ENCODE measurements at regions not wholly inside any gene's neighbourhood (a gene's known extent, or its start where the extent isn't known, plus 50 kb on each side); places are given as distances from the start of the nearest gene placed in this dataset.

GRCh38 chr12:34404377-34405285 is 382.3 kb downstream of the ALG10 start:
- Mint-ChIP-seq H3K4me1 (ENCODE audit: low read depth) (no peaks in the 10 kb centered on the region), H3K9me3 (ENCODE audit: low read depth) (peaks cover 53% of the 10 kb centered on the region), H3K4me3 (ENCODE audit: unreplicated experiment) (no peak overlapping the region), H3K36me3 (ENCODE audit: low read depth) (peaks cover 4% of the 10 kb centered on the region), H3K27ac (ENCODE audit: unreplicated experiment) (no peak overlapping the region), H3K27me3 (ENCODE audit: low read depth) (no peaks in the 10 kb centered on the region)
- DNase-seq (ENCODE audit: low spot score): peak; percentile 70
- TF ChIP-seq, protein P1, sequence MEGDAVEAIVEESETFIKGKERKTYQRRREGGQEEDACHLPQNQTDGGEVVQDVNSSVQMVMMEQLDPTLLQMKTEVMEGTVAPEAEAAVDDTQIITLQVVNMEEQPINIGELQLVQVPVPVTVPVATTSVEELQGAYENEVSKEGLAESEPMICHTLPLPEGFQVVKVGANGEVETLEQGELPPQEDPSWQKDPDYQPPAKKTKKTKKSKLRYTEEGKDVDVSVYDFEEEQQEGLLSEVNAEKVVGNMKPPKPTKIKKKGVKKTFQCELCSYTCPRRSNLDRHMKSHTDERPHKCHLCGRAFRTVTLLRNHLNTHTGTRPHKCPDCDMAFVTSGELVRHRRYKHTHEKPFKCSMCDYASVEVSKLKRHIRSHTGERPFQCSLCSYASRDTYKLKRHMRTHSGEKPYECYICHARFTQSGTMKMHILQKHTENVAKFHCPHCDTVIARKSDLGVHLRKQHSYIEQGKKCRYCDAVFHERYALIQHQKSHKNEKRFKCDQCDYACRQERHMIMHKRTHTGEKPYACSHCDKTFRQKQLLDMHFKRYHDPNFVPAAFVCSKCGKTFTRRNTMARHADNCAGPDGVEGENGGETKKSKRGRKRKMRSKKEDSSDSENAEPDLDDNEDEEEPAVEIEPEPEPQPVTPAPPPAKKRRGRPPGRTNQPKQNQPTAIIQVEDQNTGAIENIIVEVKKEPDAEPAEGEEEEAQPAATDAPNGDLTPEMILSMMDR (IDR thresholded peaks at IDR 0.05): no peak

GRCh38 chr12:34405286-34406227 is 383.3 kb downstream of the ALG10 start:
- peaks cover 4% of the 10 kb centered on the region for H3K36me3 Mint-ChIP-seq (ENCODE audit: low read depth)
- TF ChIP-seq, protein P1 (IDR thresholded peaks at IDR 0.05): no peak
- no peak overlapping the region for H3K4me3 Mint-ChIP-seq (ENCODE audit: unreplicated experiment)
- H3K9me3 Mint-ChIP-seq (ENCODE audit: low read depth): peaks cover 58% of the 10 kb centered on the region
- DNase-seq (ENCODE audit: low spot score): peak; percentile 67
- H3K27me3 Mint-ChIP-seq (ENCODE audit: low read depth): no peaks in the 10 kb centered on the region
- no peak overlapping the region for H3K27ac Mint-ChIP-seq (ENCODE audit: unreplicated experiment)
- no peaks in the 10 kb centered on the region for H3K4me1 Mint-ChIP-seq (ENCODE audit: low read depth)

DNA sequence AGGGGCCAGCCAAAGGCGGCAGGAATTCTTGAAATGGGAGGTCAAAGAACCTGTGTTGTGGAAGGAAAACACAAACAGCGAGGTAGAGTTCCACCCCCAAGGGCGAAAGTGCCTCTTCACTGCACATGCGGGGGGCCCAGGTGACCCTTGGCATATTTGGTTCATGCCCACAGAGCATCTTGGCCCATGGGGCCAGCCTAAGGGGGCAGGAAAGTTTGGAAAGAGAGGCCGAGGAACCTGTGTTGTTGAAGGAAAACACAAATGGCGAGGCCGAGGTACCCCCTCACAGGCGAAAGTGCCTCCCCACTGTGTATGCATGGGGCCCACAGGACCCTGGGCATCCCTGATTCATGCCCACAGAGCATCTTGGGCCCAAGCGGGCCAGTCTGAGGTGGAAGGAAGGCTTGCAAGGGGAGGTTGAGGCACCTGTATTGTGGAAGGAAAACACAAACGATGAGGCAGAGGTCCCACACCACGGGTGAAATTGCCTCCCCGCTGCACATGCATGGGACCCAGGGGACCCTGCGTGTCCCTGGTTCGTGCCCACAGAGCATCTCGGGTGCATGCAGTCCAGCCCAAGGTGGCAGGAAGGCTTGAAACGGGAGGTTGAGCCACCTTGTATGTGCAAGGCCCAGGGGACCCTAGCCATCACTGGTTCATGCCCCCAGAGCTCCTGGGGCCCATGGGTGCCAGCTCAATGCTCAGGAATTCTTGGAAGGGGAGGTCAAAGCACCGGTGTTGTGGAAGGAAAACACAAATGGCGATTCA is 384.1 kb downstream of the ALG10 start:
- Mint-ChIP-seq H3K9me3 (ENCODE audit: low read depth) (peaks cover 60% of the 10 kb centered on the region), H3K27ac (ENCODE audit: unreplicated experiment) (no peak overlapping the region), H3K36me3 (ENCODE audit: low read depth) (peaks cover 4% of the 10 kb centered on the region), H3K4me1 (ENCODE audit: low read depth) (no peaks in the 10 kb centered on the region), H3K4me3 (ENCODE audit: unreplicated experiment) (no peak overlapping the region), H3K27me3 (ENCODE audit: low read depth) (no peaks in the 10 kb centered on the region)
- peak; percentile 48 for DNase-seq (ENCODE audit: low spot score)
- TF ChIP-seq, protein P1 (IDR thresholded peaks at IDR 0.05): no peak

DNA sequence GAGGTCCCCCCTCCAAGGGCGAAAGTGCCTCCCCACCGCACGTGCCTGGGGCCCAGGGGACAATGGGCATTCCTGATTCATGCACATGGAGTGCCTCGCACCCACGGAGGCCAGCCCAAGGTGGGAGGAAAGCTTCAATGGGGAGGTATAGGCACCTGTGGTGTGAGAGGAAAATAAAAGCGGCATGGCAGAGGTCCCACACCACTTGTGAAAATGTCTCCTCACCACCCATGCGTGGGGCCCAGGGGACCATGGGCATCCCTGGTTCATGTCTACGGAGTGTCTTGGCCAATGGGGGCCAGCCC is 384.7 kb downstream of the ALG10 start:
- H3K4me3 Mint-ChIP-seq (ENCODE audit: unreplicated experiment): no peak overlapping the region
- no peaks in the 10 kb centered on the region for H3K4me1 Mint-ChIP-seq (ENCODE audit: low read depth)
- H3K9me3 Mint-ChIP-seq (ENCODE audit: low read depth): peaks cover 61% of the 10 kb centered on the region
- no peak overlapping the region for H3K27ac Mint-ChIP-seq (ENCODE audit: unreplicated experiment)
- H3K27me3 Mint-ChIP-seq (ENCODE audit: low read depth): no peaks in the 10 kb centered on the region
- peaks cover 4% of the 10 kb centered on the region for H3K36me3 Mint-ChIP-seq (ENCODE audit: low read depth)
- peak; percentile 77 for DNase-seq (ENCODE audit: low spot score)
- TF ChIP-seq, protein P1 (IDR thresholded peaks at IDR 0.05): no peak

All from chondrocyte (in vitro differentiated cells).